HG03060 (cell line): ENCODE measurements at regions not wholly inside any gene's neighbourhood (a gene's known extent, or its start where the extent isn't known, plus 50 kb on each side); places are given as distances from the start of the nearest gene placed in this dataset.

Source experiments
- ATAC-seq: cut with Tn5 transposase; IDR thresholded peaks from one replicate; pipeline ENCODE4 v1.9.1; 2021; ENCODE audit warnings: low read depth, moderate number of reproducible peaks; ENCODE audit not compliant: unreplicated experiment

- ATAC-seq = no peak
Measured at GRCh38 chr21:43333298-43334062, 93.5 kb downstream of the SIK1 start.

- no peak for ATAC-seq
Measured at GRCh38 chr21:43332861-43333297, 94.1 kb downstream of the SIK1 start.

- no peak for ATAC-seq
Measured at GRCh38 chr21:43331962-43332828, 94.7 kb downstream of the SIK1 start.

GRCh38 chr21:43331111-43331961 lies 95.6 kb downstream of the SIK1 start:
- ATAC-seq = no peak

GRCh38 chr21:43330306-43330881 lies 96.5 kb downstream of the SIK1 start:
- ATAC-seq = no peak

GRCh38 chr21:43329711-43330269 lies 97.1 kb downstream of the SIK1 start:
- ATAC-seq = no peak

- no peak for ATAC-seq
Measured at GRCh38 chr21:43328958-43329691, 97.8 kb downstream of the SIK1 start.

- ATAC-seq = no peak
Measured at GRCh38 chr21:43328185-43328957, 98.6 kb downstream of the SIK1 start.

GRCh38 chr21:43325968-43326715 lies 100.8 kb downstream of the SIK1 start:
- ATAC-seq = no peak

- ATAC-seq = no peak
Measured at GRCh38 chr21:43325036-43325435, 101.9 kb downstream of the SIK1 start.

GRCh38 chr21:43324596-43324995 lies 102.3 kb downstream of the SIK1 start:
- ATAC-seq = no peak

GRCh38 chr21:43323244-43324005 lies 103.5 kb downstream of the SIK1 start:
- ATAC-seq = no peak

GRCh38 chr21:43322805-43323204 lies 104.1 kb downstream of the SIK1 start:
- ATAC-seq = no peak

- ATAC-seq = no peak
Measured at GRCh38 chr21:43322311-43322710, 104.6 kb downstream of the SIK1 start.

GRCh38 chr21:43321611-43322010 lies 105.3 kb downstream of the SIK1 start:
- no peak for ATAC-seq

- no peak for ATAC-seq
Measured at GRCh38 chr21:43321111-43321510, 105.8 kb downstream of the SIK1 start.

- no peak for ATAC-seq
Measured at GRCh38 chr21:43320526-43320925, 106.4 kb downstream of the SIK1 start.
